Neural cell (in vitro differentiated cells): ENCODE measurements at regions not wholly inside any gene's neighbourhood (a gene's known extent, or its start where the extent isn't known, plus 50 kb on each side); places are given as distances from the start of the nearest gene placed in this dataset.

ENCODE experiments used
- H2AFZ ChIP-seq: fragments of 200-600, 300-800 bp; sonication (generic), shearing (Covaris generic); 2 replicates; pipeline ENCODE4 v1.6.0; 2014; ENCODE audit warnings: low read depth, mild to moderate bottlenecking, antibody characterized with exemption, low read length, moderate library complexity
- H3F3A ChIP-seq: fragments of 200-600 bp; shearing (Covaris generic); 2 replicates; pipeline ENCODE4 v1.6.1; 2016; ENCODE audit warnings: mild to moderate bottlenecking, moderate library complexity, mixed read lengths, antibody characterized with exemption, low read length; ENCODE audit not compliant: insufficient read depth, poor library complexity, severe bottlenecking
- H3K27ac ChIP-seq: fragments of 200-600, 300-800 bp; sonication (generic), shearing (Covaris generic); 2 replicates; pipeline ENCODE4 v1.5.1; 2014; ENCODE audit warnings: mild to moderate bottlenecking, low read length, moderate library complexity
- H3K27me3 ChIP-seq: fragments of 300-800, 200-600 bp; sonication (generic), shearing (Covaris generic); 2 replicates; pipeline ENCODE4 v1.6.0; 2014; ENCODE audit warnings: mild to moderate bottlenecking, low read depth, low read length, moderate library complexity; ENCODE audit not compliant: insufficient read depth
- H3K36me3 ChIP-seq: fragments of 300-800, 200-600 bp; sonication (generic), shearing (Covaris generic); 2 replicates; pipeline ENCODE4 v1.5.1; 2014; ENCODE audit warnings: mild to moderate bottlenecking, antibody characterized with exemption, low read length, moderate library complexity; ENCODE audit not compliant: insufficient read depth
- H3K4me2 ChIP-seq: fragments of 300-800, 200-600 bp; sonication (generic), shearing (Covaris generic); 2 replicates; pipeline ENCODE4 v1.6.0; 2014; ENCODE audit warnings: mild to moderate bottlenecking, low read length
- H3K4me3 ChIP-seq: fragments of 300-800, 200-600 bp; sonication (generic), shearing (Covaris generic); 2 replicates; pipeline ENCODE4 v1.5.1; 2014; ENCODE audit warnings: mild to moderate bottlenecking, low read length, moderate library complexity
- H3K79me2 ChIP-seq: fragments of 200-600 bp; shearing (Covaris generic); replicated peaks from 2 replicates; pipeline ENCODE4 v1.6.0; 2014; ENCODE audit warnings: mild to moderate bottlenecking, low read length, moderate library complexity; ENCODE audit not compliant: insufficient read depth
- H3K9ac ChIP-seq: fragments of 300-800, 200-600 bp; sonication (generic), shearing (Covaris generic); 2 replicates; pipeline ENCODE4 v1.6.1; 2016; ENCODE audit warnings: mild to moderate bottlenecking, low read length, mixed read lengths
- H3K9me2 ChIP-seq: fragments of 200-600 bp; shearing (Covaris generic); 2 replicates; pipeline ENCODE4 v1.6.1; 2016; ENCODE audit warnings: mild to moderate bottlenecking, low read length, mixed read lengths; ENCODE audit not compliant: insufficient read depth
- H3K9me3 ChIP-seq: fragments of 200-600, 300-800 bp; sonication (generic), shearing (Covaris generic); 2 replicates; pipeline ENCODE4 v1.6.1; 2016; ENCODE audit warnings: mild to moderate bottlenecking, mixed run types, low read length, moderate library complexity, mixed read lengths
- H4K20me1 ChIP-seq: fragments of 200-600 bp; shearing (Covaris generic); 2 replicates; pipeline ENCODE4 v1.6.1; 2016; ENCODE audit warnings: mild to moderate bottlenecking, mixed run types; ENCODE audit not compliant: insufficient read depth
- CTCF ChIP-seq: fragments of 450-650 bp; IDR thresholded peaks from 2 replicates; pipeline ENCODE4 v1.5.1; 2014; ENCODE audit warnings: antibody characterized with exemption, mild to moderate bottlenecking, moderate library complexity; ENCODE audit not compliant: poor library complexity, severe bottlenecking
- EP300 ChIP-seq: fragments of 450-650 bp; conservative IDR thresholded peaks from 2 replicates; pipeline ENCODE4 v1.6.1; 2014; ENCODE audit warnings: antibody characterized with exemption, mild to moderate bottlenecking, moderate library complexity; ENCODE audit not compliant: poor library complexity, severe bottlenecking
- EZH2 ChIP-seq: fragments of 200-600, 300-800 bp; shearing (Covaris generic), sonication (generic); IDR thresholded peaks from 2 replicates; pipeline ENCODE4 v1.6.1; 2014; ENCODE audit warnings: antibody characterized with exemption, low read length, borderline replicate concordance, mild to moderate bottlenecking; ENCODE audit not compliant: insufficient read depth, poor library complexity, severe bottlenecking
- MXI1 ChIP-seq: fragments of 450-650 bp; conservative IDR thresholded peaks from 2 replicates; pipeline ENCODE4 v1.6.1; 2014; ENCODE audit warnings: antibody characterized with exemption, mild to moderate bottlenecking; ENCODE audit not compliant: poor library complexity, severe bottlenecking
- POLR2AphosphoS5 ChIP-seq: IDR thresholded peaks from 2 replicates; pipeline ENCODE4 v1.6.1; 2012
- RAD21 ChIP-seq: fragments of 450-650 bp; conservative IDR thresholded peaks from 2 replicates; pipeline ENCODE4 v1.6.1; 2014; ENCODE audit warnings: antibody characterized with exemption, mild to moderate bottlenecking, moderate library complexity
- REST ChIP-seq: IDR thresholded peaks from 2 replicates; pipeline ENCODE4 v1.6.1; 2012; ENCODE audit warnings: borderline replicate concordance
- SMC3 ChIP-seq: fragments of 450-650 bp; conservative IDR thresholded peaks from 2 replicates; pipeline ENCODE4 v1.6.1; 2014; ENCODE audit warnings: antibody characterized with exemption, mild to moderate bottlenecking, moderate library complexity; ENCODE audit not compliant: poor library complexity
- TAF1 ChIP-seq: IDR thresholded peaks from 2 replicates; pipeline ENCODE4 v1.6.1; 2012; ENCODE audit warnings: low read depth

- Histone ChIP-seq H3K27ac (no peak overlapping the region), H3K4me2 (no peak overlapping the region), H4K20me1 (no peaks in the 10 kb centered on the region), H2AFZ (no peak overlapping the region), H3K27me3 (peaks cover 16% of the 10 kb centered on the region), H3F3A (no peaks in the 10 kb centered on the region), H3K4me3 (no peak overlapping the region), H3K9me2 (no peaks in the 10 kb centered on the region), H3K9ac (no peak overlapping the region), H3K9me3 (peaks cover 4% of the 10 kb centered on the region), H3K79me2 (no peaks in the 10 kb centered on the region), H3K36me3 (no peaks in the 10 kb centered on the region)
- no peak for TF ChIP-seq CTCF
- no peak for TF ChIP-seq TAF1
- no peak for TF ChIP-seq EZH2
- TF ChIP-seq EP300 = no peak
- TF ChIP-seq SMC3 = no peak
These were observed 1259.7 kb downstream of the TYW1 start for GRCh38 chr7:68256295-68256694.

- Histone ChIP-seq H3F3A (no peaks in the 10 kb centered on the region), H3K79me2 (no peaks in the 10 kb centered on the region), H4K20me1 (no peaks in the 10 kb centered on the region), H3K36me3 (no peaks in the 10 kb centered on the region), H3K9me2 (no peaks in the 10 kb centered on the region), H2AFZ (no peak overlapping the region), H3K9ac (no peak overlapping the region), H3K4me2 (no peak overlapping the region), H3K27ac (no peak overlapping the region), H3K9me3 (no peaks in the 10 kb centered on the region), H3K4me3 (no peak overlapping the region), H3K27me3 (peaks cover 16% of the 10 kb centered on the region)
- TF ChIP-seq CTCF (no peak), SMC3 (no peak), MXI1 (no peak), EP300 (no peak), EZH2 (no peak), TAF1 (no peak), RAD21 (no peak), REST (no peak), POLR2AphosphoS5 (no peak)
These were observed 1262.0 kb downstream of the TYW1 start for GRCh38 chr7:68258609-68259008.
